Body of pancreas (tissue), 4 donors: ENCODE measurements at regions not wholly inside any gene's neighbourhood (a gene's known extent, or its start where the extent isn't known, plus 50 kb on each side); places are given as distances from the start of the nearest gene placed in this dataset.

ENCODE experiments used
- POLR2A ChIP-seq, 3 donors: fragments of 450-650 bp; IDR thresholded peaks; one replicate each; pipeline ENCODE4 v1.6.1; 2016; ENCODE audit warnings: antibody characterized with exemption in 3 of 3, mild to moderate bottlenecking in 2 of 3
- TF ChIP-seq, protein P1 (sequence below), 7 experiments: fragments of 450-650 bp in 4 of 7; fragments of 200-600 bp in 3 of 7; sonication (generic) in 3 of 7; IDR thresholded peaks; one replicate each; pipeline ENCODE4 v1.5.1; 2016 to 2019; ENCODE audit warnings: antibody characterized with exemption in 7 of 7

DNA sequence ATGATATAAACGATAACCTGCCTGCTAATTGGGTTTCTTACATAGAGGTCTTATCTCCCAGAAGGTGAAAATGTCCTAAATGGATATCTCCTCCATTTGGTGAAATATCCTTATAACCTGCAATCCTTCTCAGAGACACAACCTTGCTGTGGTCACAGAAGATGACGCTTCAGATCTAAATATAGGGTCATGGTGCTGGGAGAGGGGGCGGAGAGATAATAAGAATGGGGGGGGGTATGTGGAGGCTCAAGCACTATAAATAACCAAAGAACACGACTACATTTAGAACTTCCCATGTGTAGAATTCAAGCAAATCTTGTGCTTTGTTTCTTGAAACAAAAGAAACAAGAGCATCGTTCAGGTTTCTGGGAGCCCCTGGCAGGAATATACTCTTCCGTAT is 260.6 kb upstream of the ESRRG start:
- TF ChIP-seq, protein P1, sequence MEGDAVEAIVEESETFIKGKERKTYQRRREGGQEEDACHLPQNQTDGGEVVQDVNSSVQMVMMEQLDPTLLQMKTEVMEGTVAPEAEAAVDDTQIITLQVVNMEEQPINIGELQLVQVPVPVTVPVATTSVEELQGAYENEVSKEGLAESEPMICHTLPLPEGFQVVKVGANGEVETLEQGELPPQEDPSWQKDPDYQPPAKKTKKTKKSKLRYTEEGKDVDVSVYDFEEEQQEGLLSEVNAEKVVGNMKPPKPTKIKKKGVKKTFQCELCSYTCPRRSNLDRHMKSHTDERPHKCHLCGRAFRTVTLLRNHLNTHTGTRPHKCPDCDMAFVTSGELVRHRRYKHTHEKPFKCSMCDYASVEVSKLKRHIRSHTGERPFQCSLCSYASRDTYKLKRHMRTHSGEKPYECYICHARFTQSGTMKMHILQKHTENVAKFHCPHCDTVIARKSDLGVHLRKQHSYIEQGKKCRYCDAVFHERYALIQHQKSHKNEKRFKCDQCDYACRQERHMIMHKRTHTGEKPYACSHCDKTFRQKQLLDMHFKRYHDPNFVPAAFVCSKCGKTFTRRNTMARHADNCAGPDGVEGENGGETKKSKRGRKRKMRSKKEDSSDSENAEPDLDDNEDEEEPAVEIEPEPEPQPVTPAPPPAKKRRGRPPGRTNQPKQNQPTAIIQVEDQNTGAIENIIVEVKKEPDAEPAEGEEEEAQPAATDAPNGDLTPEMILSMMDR (IDR thresholded peaks at IDR 0.05), result no peak
- no peak for TF ChIP-seq POLR2A (IDR thresholded peaks at IDR 0.05)
